ENCODE measurements at regions not wholly inside any gene's neighbourhood (a gene's known extent, or its start where the extent isn't known, plus 50 kb on each side); places are given as distances from the start of the nearest gene placed in this dataset.

GRCh38 chr11:112793416-112793815, 167.8 kb upstream of the NCAM1 start:
- TF ChIP-seq, protein P1, sequence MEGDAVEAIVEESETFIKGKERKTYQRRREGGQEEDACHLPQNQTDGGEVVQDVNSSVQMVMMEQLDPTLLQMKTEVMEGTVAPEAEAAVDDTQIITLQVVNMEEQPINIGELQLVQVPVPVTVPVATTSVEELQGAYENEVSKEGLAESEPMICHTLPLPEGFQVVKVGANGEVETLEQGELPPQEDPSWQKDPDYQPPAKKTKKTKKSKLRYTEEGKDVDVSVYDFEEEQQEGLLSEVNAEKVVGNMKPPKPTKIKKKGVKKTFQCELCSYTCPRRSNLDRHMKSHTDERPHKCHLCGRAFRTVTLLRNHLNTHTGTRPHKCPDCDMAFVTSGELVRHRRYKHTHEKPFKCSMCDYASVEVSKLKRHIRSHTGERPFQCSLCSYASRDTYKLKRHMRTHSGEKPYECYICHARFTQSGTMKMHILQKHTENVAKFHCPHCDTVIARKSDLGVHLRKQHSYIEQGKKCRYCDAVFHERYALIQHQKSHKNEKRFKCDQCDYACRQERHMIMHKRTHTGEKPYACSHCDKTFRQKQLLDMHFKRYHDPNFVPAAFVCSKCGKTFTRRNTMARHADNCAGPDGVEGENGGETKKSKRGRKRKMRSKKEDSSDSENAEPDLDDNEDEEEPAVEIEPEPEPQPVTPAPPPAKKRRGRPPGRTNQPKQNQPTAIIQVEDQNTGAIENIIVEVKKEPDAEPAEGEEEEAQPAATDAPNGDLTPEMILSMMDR (IDR thresholded peaks at IDR 0.05; ENCODE audit: low read depth, low read length, poor library complexity, severe bottlenecking), result no peak
- TF ChIP-seq EZH2phosphoT487 (IDR thresholded peaks at IDR 0.05; ENCODE audit: borderline replicate concordance, low read length), result no peak

All from DOHH2 (cell line).